ENCODE measurements at regions not wholly inside any gene's neighbourhood (a gene's known extent, or its start where the extent isn't known, plus 50 kb on each side); places are given as distances from the start of the nearest gene placed in this dataset.

- TF ChIP-seq, protein P1, sequence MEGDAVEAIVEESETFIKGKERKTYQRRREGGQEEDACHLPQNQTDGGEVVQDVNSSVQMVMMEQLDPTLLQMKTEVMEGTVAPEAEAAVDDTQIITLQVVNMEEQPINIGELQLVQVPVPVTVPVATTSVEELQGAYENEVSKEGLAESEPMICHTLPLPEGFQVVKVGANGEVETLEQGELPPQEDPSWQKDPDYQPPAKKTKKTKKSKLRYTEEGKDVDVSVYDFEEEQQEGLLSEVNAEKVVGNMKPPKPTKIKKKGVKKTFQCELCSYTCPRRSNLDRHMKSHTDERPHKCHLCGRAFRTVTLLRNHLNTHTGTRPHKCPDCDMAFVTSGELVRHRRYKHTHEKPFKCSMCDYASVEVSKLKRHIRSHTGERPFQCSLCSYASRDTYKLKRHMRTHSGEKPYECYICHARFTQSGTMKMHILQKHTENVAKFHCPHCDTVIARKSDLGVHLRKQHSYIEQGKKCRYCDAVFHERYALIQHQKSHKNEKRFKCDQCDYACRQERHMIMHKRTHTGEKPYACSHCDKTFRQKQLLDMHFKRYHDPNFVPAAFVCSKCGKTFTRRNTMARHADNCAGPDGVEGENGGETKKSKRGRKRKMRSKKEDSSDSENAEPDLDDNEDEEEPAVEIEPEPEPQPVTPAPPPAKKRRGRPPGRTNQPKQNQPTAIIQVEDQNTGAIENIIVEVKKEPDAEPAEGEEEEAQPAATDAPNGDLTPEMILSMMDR (IDR thresholded peaks at IDR 0.05; ENCODE audit: extremely low read depth, missing control alignments) = no peak
- DNase-seq (ENCODE audit: low spot score) = no peak
These were observed 62.0 kb upstream of the PCDH20 start for GRCh38 chr13:61477619-61478018.

- TF ChIP-seq, protein P1 (IDR thresholded peaks at IDR 0.05; ENCODE audit: extremely low read depth, missing control alignments) = no peak
- DNase-seq (ENCODE audit: low spot score) = no peak
These were observed 55.1 kb upstream of the PCDH20 start for GRCh38 chr13:61470786-61471185.

DNA sequence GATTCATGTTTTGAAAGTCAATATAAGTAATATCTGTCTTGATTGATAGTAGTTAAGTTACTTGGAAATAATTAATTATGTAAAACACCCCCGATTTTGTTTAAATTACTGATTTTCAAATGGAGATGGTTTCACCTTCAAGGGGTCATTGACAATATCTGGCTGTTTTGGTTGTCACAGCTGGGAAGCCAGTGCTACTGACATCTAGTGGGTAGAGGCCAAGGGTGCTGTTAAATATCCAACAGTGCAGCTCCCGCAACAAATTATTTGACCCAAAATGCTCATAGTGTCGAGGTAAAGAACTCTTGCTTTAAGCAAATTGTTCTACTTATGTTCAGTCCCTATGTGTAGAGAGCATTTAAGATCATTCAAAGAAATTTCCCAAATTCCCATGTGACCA, 50.6 kb upstream of the PCDH20 start:
- no peak for DNase-seq (ENCODE audit: low spot score)
- TF ChIP-seq, protein P1 (IDR thresholded peaks at IDR 0.05; ENCODE audit: extremely low read depth, missing control alignments) = no peak
